Activated T-cell treated with anti-CD3 and anti-CD28 coated beads for 48 hours (primary cell): ENCODE measurements at regions not wholly inside any gene's neighbourhood (a gene's known extent, or its start where the extent isn't known, plus 50 kb on each side); places are given as distances from the start of the nearest gene placed in this dataset.
"Not testable (repeated sequence)": the region's sequence is repeated elsewhere in the genome, so short reads cannot be mapped to it uniquely, and the experiment has no call there.

Experiments
- DNase-seq: peaks from one replicate; pipeline ENCODE4 v3.0.0-alpha.2; 2020; ENCODE audit warnings: low read depth

DNA sequence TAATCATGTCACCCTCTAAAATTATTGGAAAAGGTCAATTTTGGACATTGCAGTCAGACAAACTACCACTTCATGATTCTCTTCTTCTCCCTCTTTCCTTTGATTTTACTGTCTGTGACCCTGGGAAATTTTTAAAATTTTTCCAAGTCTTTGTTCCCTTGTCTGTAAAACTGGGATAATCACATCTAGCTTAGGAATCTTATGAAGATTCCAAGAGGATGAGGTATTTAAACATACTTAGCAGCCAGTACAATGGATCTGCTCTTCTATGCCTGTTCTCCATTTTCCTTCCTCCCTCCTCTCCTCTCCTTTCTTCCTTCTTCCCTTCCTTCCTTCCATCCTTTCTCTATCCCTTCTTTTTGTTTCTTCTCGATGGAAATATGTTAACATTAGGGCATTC, 651.6 kb upstream of the MARCKS start:
- no peak for DNase-seq

DNA sequence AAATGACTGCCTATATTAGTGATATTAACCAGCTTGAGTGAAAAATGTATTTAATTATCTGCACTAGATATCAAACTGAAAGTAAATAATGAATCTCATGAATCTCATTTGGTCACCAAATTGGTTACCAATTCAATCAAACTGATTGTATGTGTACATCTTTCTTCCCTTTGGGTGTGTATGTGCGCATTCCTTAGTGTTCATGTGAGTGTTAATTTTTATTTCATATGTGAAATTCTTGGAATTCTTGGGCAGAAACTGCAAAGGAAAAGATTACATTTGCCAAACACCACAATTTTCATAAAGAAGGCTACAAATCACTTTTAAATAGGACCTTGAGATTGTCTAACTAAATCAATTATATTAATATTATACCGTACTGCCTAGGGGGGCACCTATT, 648.4 kb upstream of the MARCKS start:
- no peak for DNase-seq

DNA sequence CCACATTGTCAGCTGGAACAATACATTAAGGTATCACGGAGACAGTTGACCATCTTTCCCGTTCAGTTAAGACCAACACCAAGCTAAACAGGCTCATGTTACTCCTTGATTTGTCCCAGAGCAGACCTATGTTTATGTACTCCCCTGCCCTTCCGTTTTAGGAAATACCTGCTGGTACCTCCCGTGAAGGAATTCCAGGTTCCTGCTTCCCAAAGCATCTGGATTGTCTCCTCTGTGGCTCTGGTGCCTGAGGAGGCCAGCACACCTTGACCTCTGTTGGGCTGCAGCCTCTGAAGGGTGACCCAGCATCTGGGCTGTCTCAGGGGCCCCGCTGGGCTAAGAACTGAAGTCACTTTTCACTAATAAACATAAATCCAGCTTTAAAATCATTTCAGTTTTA, 647.8 kb upstream of the MARCKS start:
- no peak for DNase-seq

DNA sequence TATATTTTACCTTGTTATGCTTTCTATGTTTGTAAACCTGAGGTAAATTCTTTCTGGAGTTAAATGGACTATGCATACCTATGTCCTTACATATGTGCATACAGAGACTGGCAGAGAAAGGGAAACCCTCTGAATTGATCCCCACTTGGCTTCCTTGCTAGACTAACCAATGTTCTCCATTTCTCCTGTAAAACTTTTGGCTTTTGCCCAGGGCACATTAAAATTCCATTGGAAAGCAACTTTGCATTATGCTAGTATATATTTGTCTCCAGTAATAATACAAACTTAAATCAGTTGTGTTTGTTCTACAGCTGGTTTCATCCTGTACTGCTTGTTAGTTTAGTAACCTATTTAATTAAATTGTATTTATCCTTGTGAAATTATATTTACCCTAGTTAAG, 646.0 kb upstream of the MARCKS start:
- no peak for DNase-seq

DNA sequence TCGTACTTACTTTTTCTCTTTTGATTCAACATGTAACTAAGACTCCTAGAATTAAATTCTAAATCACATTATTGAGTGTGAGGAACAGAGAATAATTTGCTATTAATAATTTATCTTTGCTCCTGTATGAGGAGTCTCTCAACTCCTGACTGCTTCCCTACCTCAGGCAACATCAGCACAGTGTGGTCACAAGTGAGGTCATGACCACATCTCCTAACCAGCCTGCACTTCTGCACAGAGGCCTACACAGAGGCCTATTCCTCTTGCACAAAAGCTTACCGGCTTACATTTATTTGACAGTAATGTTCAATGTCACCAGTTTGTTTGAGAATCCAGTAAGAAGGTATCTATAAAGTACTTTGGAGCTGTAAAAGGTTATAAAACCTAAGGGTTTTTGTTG, 637.4 kb upstream of the MARCKS start:
- DNase-seq: no peak

DNA sequence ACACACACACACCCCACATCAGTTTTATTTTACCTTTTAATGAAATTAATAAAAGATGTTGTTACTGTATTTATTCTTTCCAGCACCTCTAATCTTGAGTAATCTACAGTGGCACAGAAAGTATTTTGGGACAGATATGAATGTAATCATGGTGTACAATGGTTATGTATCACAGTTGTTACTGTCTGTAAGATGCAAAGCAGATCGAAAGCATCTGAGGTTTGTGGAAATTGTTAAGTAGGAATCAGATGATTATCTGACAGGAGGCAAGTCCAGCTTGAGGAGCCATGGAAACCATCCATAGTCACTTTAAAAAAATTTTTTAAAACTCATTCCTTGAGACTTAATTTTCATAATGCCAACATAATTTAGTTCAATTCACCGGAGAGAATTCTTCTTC, 636.3 kb upstream of the MARCKS start:
- DNase-seq: no peak

DNA sequence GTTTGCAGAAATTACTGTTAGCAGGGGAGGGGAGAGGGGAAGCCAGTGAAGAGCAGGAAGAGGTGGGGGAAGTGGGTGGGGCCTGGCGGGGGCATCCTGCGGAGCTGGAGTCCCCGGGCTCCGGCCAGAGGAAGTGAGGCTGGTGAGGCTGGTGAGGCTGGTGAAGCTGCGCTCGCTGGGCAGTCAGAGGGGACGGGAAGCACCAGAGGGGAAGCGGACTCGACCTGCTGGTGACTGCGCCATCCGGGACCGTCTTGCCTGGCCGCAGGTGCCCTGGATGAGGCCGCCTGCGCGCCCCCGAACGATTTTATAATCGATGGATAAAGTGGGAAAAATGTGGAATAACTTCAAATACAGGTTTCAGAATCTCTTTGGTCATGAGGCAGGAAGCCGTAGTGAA, 635.3 kb upstream of the MARCKS start:
- DNase-seq: no peak

DNA sequence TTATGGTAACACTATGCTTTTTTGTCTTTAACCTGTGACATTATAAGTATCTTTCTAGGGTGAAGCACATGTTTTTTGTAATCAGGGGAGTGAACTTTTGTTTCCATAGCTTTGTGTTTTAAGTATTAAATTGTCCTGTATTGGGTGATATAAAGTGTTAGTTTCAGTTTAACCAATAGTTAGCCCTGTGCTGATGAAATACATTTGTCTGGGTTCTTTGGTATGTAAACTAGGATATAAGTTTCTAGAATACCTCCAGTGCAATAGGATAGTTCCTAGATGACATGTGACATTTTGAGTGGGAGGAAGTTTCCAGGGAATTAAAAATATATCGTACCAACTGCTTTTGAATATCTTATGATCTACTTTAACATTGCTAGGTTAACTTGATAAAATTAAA, 611.0 kb upstream of the MARCKS start:
- no peak for DNase-seq

DNA sequence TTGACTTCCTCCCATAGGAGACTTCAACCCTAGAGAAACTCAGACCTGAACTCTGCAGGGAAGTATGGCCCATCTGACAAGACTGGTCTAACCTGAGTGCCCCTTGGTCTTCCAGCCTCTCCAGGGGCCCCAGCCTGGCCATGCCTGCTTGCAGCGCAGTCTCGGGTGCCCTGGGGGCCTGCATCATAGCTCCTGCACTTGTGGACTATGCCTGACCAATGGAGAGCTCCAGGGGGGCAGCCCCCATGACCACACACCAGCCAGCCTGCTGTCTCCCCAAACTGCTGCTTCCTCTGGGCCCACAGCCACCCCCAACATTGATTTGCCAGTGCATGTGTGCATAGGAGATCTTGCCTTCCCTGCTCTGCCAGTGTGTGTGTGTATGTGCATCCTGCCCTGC, 608.6 kb upstream of the MARCKS start:
- DNase-seq: no peak

DNA sequence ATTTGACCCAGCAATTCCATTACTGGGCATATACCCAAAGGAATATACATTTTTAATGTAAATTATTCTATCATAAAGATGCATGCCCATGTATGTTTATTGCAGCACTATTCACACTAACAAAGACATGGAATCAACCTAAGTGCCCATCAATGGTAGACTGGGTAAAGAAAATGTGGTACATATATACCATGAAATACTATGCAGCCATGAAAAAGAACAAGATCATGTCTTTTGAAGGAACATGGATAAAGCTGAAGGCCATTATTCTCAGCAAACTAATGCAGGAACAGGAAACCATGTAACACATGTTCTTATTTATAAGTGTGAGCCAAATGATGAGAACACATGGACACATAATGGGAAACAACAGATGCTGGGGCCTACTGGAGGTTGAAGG, 603.0 kb upstream of the MARCKS start:
- DNase-seq: not testable (repeated sequence)

DNA sequence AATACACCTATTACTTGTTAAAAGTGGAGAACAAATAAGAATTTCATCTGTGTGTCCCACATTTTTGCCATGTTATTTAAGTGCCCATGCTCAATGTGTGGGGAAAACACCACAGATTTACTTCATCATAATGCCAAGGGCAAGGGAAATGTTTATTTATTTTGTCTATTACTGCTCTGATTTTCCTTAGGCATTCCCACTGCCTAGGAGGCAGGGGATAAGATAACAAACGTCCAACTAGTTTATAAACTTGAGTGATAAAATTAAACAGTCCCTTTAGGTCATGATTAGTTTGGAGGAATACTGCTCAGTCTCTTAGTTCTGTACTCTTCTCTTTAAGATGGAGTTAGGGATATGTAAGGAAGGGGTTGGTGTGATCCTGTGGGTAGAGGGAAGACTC, 598.4 kb upstream of the MARCKS start:
- no peak for DNase-seq

DNA sequence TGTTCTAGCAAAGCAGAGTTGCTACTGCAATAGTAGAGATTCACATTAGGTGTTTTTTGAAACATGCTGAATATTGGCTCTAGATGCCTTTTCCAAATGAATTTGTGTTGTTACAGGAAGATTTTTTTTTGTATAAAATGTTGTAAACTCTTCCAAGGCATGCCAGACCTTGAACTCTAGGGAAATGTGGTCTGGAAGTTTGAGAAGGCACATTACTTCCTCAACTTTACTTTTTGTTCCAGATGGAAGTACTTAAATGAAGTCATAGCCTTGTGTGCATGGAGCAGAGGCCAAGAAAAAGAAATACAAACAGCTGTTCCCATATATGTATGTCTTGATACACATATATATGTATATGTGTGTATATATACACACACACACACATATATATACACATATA, 585.7 kb upstream of the MARCKS start:
- no peak for DNase-seq

DNA sequence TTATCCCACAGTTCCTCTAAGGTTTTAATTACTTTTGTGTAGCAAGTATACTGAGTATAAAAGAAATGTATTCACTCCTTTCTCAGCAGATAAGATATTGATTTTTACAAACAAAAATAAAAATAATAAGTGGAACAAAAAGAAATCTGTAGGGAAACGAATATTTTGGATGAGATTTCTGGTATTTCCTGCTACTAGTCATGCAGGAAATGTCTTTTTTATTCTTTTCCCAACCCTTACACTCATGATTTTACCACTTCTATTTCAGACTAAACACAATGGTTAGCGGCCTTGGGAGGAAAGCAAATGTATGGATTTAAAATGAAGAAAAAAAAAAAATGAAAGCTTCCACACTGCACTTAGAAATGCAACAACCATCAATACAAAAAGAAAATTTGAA, 580.5 kb upstream of the MARCKS start:
- DNase-seq: no peak

DNA sequence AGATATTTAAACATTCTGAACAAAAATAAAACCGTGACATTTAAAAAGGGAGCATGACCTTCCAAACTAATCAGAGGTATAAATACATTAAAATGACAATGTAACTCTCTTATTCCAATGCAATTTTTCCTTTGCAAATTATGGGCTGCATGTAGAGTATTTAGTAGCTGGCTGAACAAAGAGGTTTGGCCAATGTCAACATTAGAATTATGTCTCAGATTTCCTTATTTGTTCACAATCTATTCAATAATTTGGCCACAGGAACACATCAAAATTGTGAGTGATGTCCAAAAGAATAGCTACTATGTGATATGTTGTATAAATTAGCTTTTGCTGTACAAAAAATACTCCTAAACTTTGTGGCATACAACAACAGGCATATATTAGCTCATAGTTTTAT, 580.0 kb upstream of the MARCKS start:
- no peak for DNase-seq

DNA sequence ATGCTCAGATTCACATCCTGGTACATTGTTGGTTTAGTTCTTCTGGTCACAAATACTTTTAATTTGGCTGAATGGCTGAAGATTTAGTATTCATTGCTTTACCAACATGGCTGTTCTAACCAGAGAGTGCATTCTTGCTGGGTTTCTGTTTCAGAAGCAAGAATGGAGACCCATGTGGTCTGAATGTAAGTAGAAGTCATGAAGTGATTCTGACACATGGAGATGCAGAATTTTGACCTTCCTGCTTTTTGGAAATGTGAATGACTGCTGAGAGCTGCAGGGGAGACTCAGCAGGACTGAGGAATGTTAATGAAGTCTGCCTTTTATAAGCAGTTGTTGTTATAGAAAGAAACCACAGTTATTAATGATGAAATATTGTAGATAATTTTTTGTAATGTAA, 576.1 kb upstream of the MARCKS start:
- DNase-seq: no peak

DNA sequence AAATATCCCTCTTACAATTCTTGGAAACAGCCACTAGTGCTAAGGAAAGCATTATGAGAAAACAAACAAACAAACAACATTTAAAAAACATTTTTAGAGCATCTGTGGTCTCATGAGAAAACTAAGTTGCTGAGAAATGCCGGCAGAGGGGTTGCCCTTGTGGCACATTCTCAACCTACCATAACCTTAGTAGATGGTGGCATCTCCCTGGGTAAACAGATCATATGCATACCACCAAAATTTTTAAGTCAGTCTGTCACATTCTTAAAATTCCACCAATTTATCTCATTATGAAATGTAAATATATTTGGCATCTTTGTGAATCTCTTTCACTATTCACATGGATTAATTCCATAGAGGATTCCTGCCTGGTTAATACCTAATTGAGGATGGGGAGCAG, 575.7 kb upstream of the MARCKS start:
- DNase-seq: no peak

DNA sequence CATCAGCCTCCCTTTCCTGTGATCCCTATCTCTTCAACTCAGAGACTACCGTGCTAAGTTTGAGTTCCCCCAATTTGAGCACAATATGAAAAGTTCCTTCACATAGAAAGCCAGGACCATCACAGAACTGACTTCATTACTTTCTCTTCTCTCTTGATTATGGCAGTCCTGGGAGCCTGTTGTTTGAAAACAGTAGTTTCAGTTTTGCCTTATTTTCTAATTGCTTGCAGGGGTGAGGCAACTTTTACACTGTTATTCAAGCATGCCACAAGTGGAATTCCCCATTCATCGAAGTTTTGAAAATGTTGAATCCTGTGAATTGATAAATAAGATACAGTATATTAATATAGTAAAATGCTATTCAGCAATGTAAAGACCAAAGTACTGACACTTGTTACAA, 569.7 kb upstream of the MARCKS start:
- no peak for DNase-seq

DNA sequence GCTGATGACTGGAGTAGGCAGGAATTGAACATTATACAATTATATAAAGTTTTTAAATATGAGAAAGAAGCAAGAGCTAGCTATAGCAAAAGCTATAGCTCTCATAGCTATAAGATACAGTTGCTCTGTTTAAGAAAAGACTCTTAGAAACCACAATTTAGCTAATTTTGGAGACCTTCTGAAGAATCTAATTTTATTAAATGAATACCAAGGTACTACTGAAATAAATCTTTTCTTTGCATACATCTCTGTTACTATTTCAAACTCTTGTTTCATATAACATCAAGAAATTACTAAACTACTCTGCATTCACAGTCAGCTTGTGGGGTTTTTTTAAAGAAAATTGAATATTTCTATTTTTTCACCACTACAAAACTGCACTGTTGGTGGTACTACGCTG, 568.7 kb upstream of the MARCKS start:
- DNase-seq: no peak

DNA sequence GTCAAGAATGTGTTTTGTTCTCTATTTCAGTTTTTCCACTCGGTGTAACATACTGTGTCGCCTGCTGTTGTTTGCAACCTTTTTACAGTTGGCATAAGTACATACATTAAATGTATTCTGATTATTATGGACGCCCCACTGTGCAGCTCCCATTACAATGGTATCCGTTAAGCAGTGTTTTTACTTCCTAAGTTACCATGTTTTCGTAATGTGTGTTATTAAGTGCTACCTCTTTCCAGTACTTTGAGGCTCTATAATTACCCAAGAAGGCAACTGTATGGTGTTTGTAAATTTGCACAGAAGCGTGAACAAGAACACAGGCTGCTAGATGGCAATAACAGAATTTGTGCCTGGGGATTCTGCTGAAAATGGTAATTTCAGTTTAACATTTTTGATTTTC, 568.0 kb upstream of the MARCKS start:
- DNase-seq: no peak

DNA sequence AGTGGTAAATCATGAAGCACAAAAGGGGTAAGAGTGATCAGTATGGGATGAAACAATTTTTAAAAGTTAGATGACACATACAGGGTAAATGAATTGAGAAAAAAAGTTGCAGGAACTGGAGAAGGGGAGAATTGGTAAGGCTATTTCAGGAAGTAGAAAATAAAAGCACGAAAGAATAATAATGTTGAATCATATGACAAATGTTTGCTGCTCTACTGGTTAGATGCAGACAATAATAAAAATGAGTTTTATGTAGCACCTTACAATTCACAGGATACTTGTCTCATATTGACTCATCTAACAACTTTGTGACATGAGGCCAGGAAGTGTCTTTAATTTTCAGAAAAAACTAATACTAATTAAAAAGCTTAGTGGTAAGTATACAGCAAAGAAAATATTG, 566.5 kb upstream of the MARCKS start:
- no peak for DNase-seq

DNA sequence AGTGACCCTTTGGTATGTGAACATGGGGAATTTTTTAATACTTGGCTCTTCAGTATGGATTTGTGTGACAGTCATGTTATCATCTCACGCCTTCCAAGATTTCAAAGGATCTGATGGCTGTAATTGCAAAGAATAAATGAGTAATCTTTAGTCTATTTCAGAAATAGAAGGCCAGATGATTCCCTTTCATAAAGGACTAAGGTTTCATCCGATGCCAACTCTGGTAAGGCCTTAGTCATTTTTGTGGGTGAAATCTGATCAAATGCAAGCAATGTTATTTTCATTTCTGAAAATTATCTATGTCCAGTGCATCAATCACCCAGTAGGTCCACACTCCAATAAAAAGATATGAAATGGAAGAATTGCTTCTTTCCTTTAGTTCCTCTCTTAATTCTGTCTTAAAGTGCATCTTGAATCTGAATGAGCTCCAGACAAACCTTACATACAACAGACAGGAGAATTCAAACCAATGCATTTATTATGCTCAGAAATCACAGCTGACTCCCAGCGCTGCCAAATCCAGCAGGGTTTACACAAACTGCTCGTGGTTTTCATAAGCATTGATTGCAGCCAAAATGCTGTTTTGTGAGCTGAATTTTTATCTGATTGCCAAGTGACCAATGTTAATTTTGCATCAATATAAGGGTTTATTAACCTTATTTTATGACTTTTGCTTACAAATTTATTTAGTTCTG, 565.2 kb upstream of the MARCKS start:
- no peak for DNase-seq

DNA sequence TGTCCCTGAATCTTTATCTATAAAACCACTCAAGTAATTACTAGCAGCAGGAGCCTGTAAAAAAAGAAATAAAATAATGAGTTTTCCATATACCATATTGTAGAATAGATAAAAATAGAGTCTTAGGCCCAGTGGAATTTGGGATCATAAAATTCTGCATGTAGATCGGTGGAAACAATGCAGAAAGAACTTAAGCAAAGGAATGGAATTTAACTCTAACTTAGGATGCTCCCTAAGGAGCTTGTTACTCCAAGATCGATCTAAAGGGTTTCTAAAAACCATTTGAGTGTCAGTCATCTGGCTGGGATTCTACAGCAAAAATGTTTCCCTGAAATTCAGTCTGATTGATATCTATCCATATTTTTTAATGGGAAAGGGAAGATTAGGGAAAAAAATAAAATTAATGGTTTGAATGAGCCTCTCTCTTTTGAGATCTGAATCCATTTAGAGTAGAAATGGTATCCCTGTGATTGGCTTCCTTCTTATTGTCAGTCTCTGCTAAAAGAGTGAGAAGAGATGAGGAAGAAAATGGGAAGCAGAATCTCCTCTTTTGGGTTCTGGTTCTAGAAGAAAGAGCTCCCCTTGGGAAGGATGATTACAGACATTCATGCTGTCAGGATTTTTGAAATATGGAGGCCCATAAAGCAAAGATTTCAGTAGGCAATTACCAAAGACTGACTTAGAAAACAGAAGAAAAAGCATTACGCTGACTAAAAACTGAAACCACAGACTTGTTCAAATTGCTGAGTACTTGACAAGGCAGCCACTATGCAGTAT, 564.3 kb upstream of the MARCKS start:
- no peak for DNase-seq

DNA sequence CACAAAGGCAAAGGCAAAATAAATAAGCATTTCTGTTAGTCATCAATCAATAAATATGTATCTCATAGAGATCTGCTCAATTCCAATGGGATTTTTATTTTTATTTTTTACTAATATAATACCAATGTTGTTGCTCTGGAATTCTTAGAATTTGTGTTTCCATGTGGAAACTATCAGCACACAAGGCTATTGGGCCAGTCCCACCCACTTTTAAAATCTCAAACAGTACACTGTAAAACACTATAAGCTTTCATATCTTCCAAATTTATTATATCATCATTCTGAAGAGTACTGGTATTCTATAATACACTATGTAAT, 563.8 kb upstream of the MARCKS start:
- no peak for DNase-seq

DNA sequence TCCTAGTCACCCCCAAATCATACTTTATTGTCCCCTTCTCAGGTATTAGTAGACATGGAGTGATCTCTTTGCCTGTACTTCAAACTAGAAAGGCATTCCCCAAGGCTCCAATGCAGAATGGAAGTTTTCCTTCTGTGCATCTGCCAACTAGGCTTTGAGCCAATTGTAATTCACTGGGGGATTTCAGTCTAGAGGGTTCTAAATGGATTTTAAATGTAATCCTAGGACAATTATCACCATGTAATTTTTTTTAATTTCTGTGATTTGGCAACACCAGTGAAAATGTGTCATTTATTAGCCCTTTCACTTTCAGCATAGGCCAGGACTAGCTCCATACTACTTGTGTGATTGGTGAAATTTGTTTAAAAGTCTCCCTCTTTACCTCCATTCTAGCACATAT, 557.6 kb upstream of the MARCKS start:
- DNase-seq: no peak
